Tibial nerve (tissue), 4 donors: ENCODE measurements at regions not wholly inside any gene's neighbourhood (a gene's known extent, or its start where the extent isn't known, plus 50 kb on each side); places are given as distances from the start of the nearest gene placed in this dataset.

Source experiments
- CTCF ChIP-seq, 5 experiments: fragments of 200-600 bp in 3 of 5; fragments of 450-650 bp in 2 of 5; sonication (generic) in 3 of 5; IDR thresholded peaks; one replicate each; pipeline ENCODE4 v1.5.1; 2016 to 2019; ENCODE audit warnings: antibody characterized with exemption in 5 of 5, mild to moderate bottlenecking in 3 of 5, moderate library complexity in 2 of 5
- EP300 ChIP-seq, 2 donors: sonication (generic); formaldehyde crosslinking; IDR thresholded peaks; one replicate each; pipeline ENCODE4 v1.6.1; 2017; ENCODE audit warnings: antibody characterized with exemption in 2 of 2, mild to moderate bottlenecking in 1 of 2
- POLR2A ChIP-seq, 2 donors: fragments of 450-650 bp; IDR thresholded peaks; one replicate each; pipeline ENCODE4 v1.6.1; 2017; ENCODE audit warnings: antibody characterized with exemption in 2 of 2, mild to moderate bottlenecking in 2 of 2, moderate library complexity in 2 of 2

- TF ChIP-seq POLR2A (IDR thresholded peaks at IDR 0.05) (no peak), CTCF (IDR thresholded peaks at IDR 0.05) (no peak), EP300 (IDR thresholded peaks at IDR 0.05) (no peak)
Measured at GRCh38 chr11:29530961-29531360, 485.9 kb downstream of the KCNA4 start.
